Neural cell (in vitro differentiated cells): ENCODE measurements at regions not wholly inside any gene's neighbourhood (a gene's known extent, or its start where the extent isn't known, plus 50 kb on each side); places are given as distances from the start of the nearest gene placed in this dataset.

ENCODE experiments used
- H2AFZ ChIP-seq: fragments of 200-600, 300-800 bp; sonication (generic), shearing (Covaris generic); 2 replicates; pipeline ENCODE4 v1.6.0; 2014; ENCODE audit warnings: low read depth, mild to moderate bottlenecking, antibody characterized with exemption, low read length, moderate library complexity
- H3F3A ChIP-seq: fragments of 200-600 bp; shearing (Covaris generic); 2 replicates; pipeline ENCODE4 v1.6.1; 2016; ENCODE audit warnings: mild to moderate bottlenecking, moderate library complexity, mixed read lengths, antibody characterized with exemption, low read length; ENCODE audit not compliant: insufficient read depth, poor library complexity, severe bottlenecking
- H3K27ac ChIP-seq: fragments of 200-600, 300-800 bp; sonication (generic), shearing (Covaris generic); 2 replicates; pipeline ENCODE4 v1.5.1; 2014; ENCODE audit warnings: mild to moderate bottlenecking, low read length, moderate library complexity
- H3K27me3 ChIP-seq: fragments of 300-800, 200-600 bp; sonication (generic), shearing (Covaris generic); 2 replicates; pipeline ENCODE4 v1.6.0; 2014; ENCODE audit warnings: mild to moderate bottlenecking, low read depth, low read length, moderate library complexity; ENCODE audit not compliant: insufficient read depth
- H3K36me3 ChIP-seq: fragments of 300-800, 200-600 bp; sonication (generic), shearing (Covaris generic); 2 replicates; pipeline ENCODE4 v1.5.1; 2014; ENCODE audit warnings: mild to moderate bottlenecking, antibody characterized with exemption, low read length, moderate library complexity; ENCODE audit not compliant: insufficient read depth
- H3K4me2 ChIP-seq: fragments of 300-800, 200-600 bp; sonication (generic), shearing (Covaris generic); 2 replicates; pipeline ENCODE4 v1.6.0; 2014; ENCODE audit warnings: mild to moderate bottlenecking, low read length
- H3K4me3 ChIP-seq: fragments of 300-800, 200-600 bp; sonication (generic), shearing (Covaris generic); 2 replicates; pipeline ENCODE4 v1.5.1; 2014; ENCODE audit warnings: mild to moderate bottlenecking, low read length, moderate library complexity
- H3K79me2 ChIP-seq: fragments of 200-600 bp; shearing (Covaris generic); replicated peaks from 2 replicates; pipeline ENCODE4 v1.6.0; 2014; ENCODE audit warnings: mild to moderate bottlenecking, low read length, moderate library complexity; ENCODE audit not compliant: insufficient read depth
- H3K9ac ChIP-seq: fragments of 300-800, 200-600 bp; sonication (generic), shearing (Covaris generic); 2 replicates; pipeline ENCODE4 v1.6.1; 2016; ENCODE audit warnings: mild to moderate bottlenecking, low read length, mixed read lengths
- H3K9me2 ChIP-seq: fragments of 200-600 bp; shearing (Covaris generic); 2 replicates; pipeline ENCODE4 v1.6.1; 2016; ENCODE audit warnings: mild to moderate bottlenecking, low read length, mixed read lengths; ENCODE audit not compliant: insufficient read depth
- H3K9me3 ChIP-seq: fragments of 200-600, 300-800 bp; sonication (generic), shearing (Covaris generic); 2 replicates; pipeline ENCODE4 v1.6.1; 2016; ENCODE audit warnings: mild to moderate bottlenecking, mixed run types, low read length, moderate library complexity, mixed read lengths
- H4K20me1 ChIP-seq: fragments of 200-600 bp; shearing (Covaris generic); 2 replicates; pipeline ENCODE4 v1.6.1; 2016; ENCODE audit warnings: mild to moderate bottlenecking, mixed run types; ENCODE audit not compliant: insufficient read depth
- CTCF ChIP-seq: fragments of 450-650 bp; IDR thresholded peaks from 2 replicates; pipeline ENCODE4 v1.5.1; 2014; ENCODE audit warnings: antibody characterized with exemption, mild to moderate bottlenecking, moderate library complexity; ENCODE audit not compliant: poor library complexity, severe bottlenecking
- EP300 ChIP-seq: fragments of 450-650 bp; conservative IDR thresholded peaks from 2 replicates; pipeline ENCODE4 v1.6.1; 2014; ENCODE audit warnings: antibody characterized with exemption, mild to moderate bottlenecking, moderate library complexity; ENCODE audit not compliant: poor library complexity, severe bottlenecking
- EZH2 ChIP-seq: fragments of 200-600, 300-800 bp; shearing (Covaris generic), sonication (generic); IDR thresholded peaks from 2 replicates; pipeline ENCODE4 v1.6.1; 2014; ENCODE audit warnings: antibody characterized with exemption, low read length, borderline replicate concordance, mild to moderate bottlenecking; ENCODE audit not compliant: insufficient read depth, poor library complexity, severe bottlenecking
- MXI1 ChIP-seq: fragments of 450-650 bp; conservative IDR thresholded peaks from 2 replicates; pipeline ENCODE4 v1.6.1; 2014; ENCODE audit warnings: antibody characterized with exemption, mild to moderate bottlenecking; ENCODE audit not compliant: poor library complexity, severe bottlenecking
- POLR2AphosphoS5 ChIP-seq: IDR thresholded peaks from 2 replicates; pipeline ENCODE4 v1.6.1; 2012
- RAD21 ChIP-seq: fragments of 450-650 bp; conservative IDR thresholded peaks from 2 replicates; pipeline ENCODE4 v1.6.1; 2014; ENCODE audit warnings: antibody characterized with exemption, mild to moderate bottlenecking, moderate library complexity
- REST ChIP-seq: IDR thresholded peaks from 2 replicates; pipeline ENCODE4 v1.6.1; 2012; ENCODE audit warnings: borderline replicate concordance
- SMC3 ChIP-seq: fragments of 450-650 bp; conservative IDR thresholded peaks from 2 replicates; pipeline ENCODE4 v1.6.1; 2014; ENCODE audit warnings: antibody characterized with exemption, mild to moderate bottlenecking, moderate library complexity; ENCODE audit not compliant: poor library complexity
- TAF1 ChIP-seq: IDR thresholded peaks from 2 replicates; pipeline ENCODE4 v1.6.1; 2012; ENCODE audit warnings: low read depth

GRCh38 chrX:45731448-45731847, 530.8 kb upstream of the DIPK2B start:
- no peak overlapping the region for H2AFZ ChIP-seq
- no peaks in the 10 kb centered on the region for H4K20me1 ChIP-seq
- no peak overlapping the region for H3K27ac ChIP-seq
- H3F3A ChIP-seq, result no peaks in the 10 kb centered on the region
- no peak overlapping the region for H3K4me3 ChIP-seq
- H3K4me2 ChIP-seq, result no peak overlapping the region
- H3K79me2 ChIP-seq, result no peaks in the 10 kb centered on the region
- no peak overlapping the region for H3K9ac ChIP-seq
- no peaks in the 10 kb centered on the region for H3K9me3 ChIP-seq
- no peaks in the 10 kb centered on the region for H3K27me3 ChIP-seq
- no peaks in the 10 kb centered on the region for H3K36me3 ChIP-seq
- no peak for TF ChIP-seq EP300
- TF ChIP-seq CTCF, result no peak
- no peak for TF ChIP-seq POLR2AphosphoS5
- no peak for TF ChIP-seq REST
- no peak for TF ChIP-seq EZH2
- no peak for TF ChIP-seq MXI1
- no peak for TF ChIP-seq TAF1
- TF ChIP-seq SMC3, result no peak
- no peak for TF ChIP-seq RAD21
- no peaks in the 10 kb centered on the region for H3K9me2 ChIP-seq

- no peaks in the 10 kb centered on the region for H3F3A ChIP-seq
- no peak overlapping the region for H3K4me2 ChIP-seq
- no peak overlapping the region for H3K27ac ChIP-seq
- no peaks in the 10 kb centered on the region for H3K79me2 ChIP-seq
- H3K4me3 ChIP-seq, result no peak overlapping the region
- H3K36me3 ChIP-seq, result no peaks in the 10 kb centered on the region
- no peaks in the 10 kb centered on the region for H3K27me3 ChIP-seq
- H3K9me2 ChIP-seq, result no peaks in the 10 kb centered on the region
- no peak overlapping the region for H3K9ac ChIP-seq
- no peaks in the 10 kb centered on the region for H3K9me3 ChIP-seq
- H2AFZ ChIP-seq, result no peak overlapping the region
- H4K20me1 ChIP-seq, result no peaks in the 10 kb centered on the region
- TF ChIP-seq REST, result no peak
- no peak for TF ChIP-seq EZH2
- no peak for TF ChIP-seq RAD21
- no peak for TF ChIP-seq POLR2AphosphoS5
- TF ChIP-seq EP300, result no peak
- no peak for TF ChIP-seq MXI1
- TF ChIP-seq SMC3, result no peak
- no peak for TF ChIP-seq TAF1
- TF ChIP-seq CTCF, result no peak
Observed at GRCh38 chrX:45727761-45728160, 527.1 kb upstream of the DIPK2B start.
